C4-2B (cell line): ENCODE measurements at regions not wholly inside any gene's neighbourhood (a gene's known extent, or its start where the extent isn't known, plus 50 kb on each side); places are given as distances from the start of the nearest gene placed in this dataset.
"Not testable (repeated sequence)": the region's sequence is repeated elsewhere in the genome, so short reads cannot be mapped to it uniquely, and the experiment has no call there.

Experiments
- H3K27ac ChIP-seq: fragments of 450-650 bp; 2 replicates; pipeline ENCODE4 v1.5.1; 2017
- ZFX ChIP-seq: fragments of 450-650 bp; IDR thresholded peaks from 2 replicates; pipeline ENCODE4 v1.6.1; 2017
- TF ChIP-seq, protein P1 (sequence below): fragments of 450-650 bp; conservative IDR thresholded peaks from 2 replicates; pipeline ENCODE4 v1.5.1; 2017; ENCODE audit warnings: mild to moderate bottlenecking

DNA sequence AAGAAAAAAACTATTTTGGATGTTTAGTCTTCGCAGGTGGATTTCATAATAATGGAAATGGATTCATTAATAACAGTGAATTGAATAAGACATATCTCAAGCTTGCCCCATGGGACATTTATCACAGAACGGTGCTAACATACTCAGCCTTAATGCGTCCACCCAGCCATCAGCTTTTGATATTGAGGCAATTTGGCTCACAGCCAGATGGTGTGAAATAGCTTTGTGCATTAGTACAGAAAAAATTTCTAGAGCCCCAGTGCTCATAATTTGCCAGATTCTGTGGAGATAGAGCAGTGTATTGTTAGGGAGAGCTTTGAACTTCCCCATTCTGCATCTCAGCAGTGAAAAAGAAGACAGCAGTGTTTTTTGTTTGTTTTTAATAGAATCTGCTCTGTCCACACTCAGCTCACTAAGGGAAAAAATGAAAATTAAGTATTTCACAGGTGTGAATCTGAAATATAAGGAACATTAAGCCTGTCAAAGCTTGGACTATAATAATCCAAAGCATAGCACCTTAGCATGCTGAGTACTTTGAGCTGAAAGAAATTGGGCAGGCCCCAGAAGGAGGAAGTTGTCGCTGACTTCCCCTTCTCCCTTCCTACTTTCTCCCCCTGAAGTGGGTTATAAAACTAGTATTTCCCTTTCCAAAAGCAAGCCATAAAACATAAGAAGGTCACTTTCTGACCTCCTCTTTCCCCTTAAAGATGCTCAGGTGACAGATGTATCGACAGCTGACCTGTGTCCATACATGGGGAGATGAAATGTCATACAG is 295.8 kb downstream of the MAGEB5 start:
- H3K27ac ChIP-seq = no peak overlapping the region
- no peak for TF ChIP-seq ZFX
- TF ChIP-seq, protein P1, sequence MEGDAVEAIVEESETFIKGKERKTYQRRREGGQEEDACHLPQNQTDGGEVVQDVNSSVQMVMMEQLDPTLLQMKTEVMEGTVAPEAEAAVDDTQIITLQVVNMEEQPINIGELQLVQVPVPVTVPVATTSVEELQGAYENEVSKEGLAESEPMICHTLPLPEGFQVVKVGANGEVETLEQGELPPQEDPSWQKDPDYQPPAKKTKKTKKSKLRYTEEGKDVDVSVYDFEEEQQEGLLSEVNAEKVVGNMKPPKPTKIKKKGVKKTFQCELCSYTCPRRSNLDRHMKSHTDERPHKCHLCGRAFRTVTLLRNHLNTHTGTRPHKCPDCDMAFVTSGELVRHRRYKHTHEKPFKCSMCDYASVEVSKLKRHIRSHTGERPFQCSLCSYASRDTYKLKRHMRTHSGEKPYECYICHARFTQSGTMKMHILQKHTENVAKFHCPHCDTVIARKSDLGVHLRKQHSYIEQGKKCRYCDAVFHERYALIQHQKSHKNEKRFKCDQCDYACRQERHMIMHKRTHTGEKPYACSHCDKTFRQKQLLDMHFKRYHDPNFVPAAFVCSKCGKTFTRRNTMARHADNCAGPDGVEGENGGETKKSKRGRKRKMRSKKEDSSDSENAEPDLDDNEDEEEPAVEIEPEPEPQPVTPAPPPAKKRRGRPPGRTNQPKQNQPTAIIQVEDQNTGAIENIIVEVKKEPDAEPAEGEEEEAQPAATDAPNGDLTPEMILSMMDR = no peak

DNA sequence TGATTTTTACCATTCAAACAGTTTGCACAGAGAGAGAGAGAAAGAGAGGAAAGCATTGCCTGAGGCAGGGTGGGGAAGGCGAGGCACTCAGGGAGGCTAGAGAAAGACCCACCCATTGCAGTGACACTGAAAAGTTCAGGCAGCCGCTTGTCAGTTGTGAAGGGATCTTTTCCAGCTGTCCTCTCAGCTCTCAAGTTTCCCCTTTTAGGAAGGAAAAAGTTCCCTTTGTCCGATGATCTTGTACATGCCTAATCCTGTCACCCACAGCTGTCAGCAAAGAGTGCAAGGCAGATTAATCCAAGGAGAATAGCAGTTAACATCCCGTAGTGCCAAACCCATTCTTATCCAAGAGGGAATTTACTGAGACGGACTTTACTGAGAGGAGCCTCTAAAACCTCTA is 255.0 kb downstream of the MAGEB5 start:
- no peak for TF ChIP-seq ZFX
- TF ChIP-seq, protein P1 = no peak
- no peak overlapping the region for H3K27ac ChIP-seq

DNA sequence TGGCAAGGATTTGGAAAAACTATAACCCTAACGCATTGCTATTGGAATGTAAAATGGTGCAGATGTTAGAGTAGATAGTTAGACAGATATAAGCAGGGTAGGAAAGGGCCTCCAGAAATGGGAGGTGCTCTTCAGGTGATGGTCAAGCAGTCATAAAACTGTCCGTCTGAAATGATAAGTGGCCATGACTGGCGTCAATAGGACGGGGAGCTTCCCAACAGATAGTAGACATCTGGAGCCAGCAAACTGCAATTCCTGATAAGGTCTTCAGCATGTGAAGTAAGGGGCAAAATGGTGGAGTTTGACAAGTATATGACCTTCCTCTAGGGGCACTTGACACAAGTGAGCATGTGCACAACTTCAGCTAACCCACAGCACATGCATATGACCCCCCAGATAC is 250.4 kb downstream of the MAGEB5 start:
- TF ChIP-seq ZFX = no peak
- TF ChIP-seq, protein P1 = no peak
- no peak overlapping the region for H3K27ac ChIP-seq

- no peak overlapping the region for H3K27ac ChIP-seq
- TF ChIP-seq, protein P1 = no peak
- no peak for TF ChIP-seq ZFX
Measured at GRCh38 chrX:26445288-26445687, 229.3 kb downstream of the MAGEB5 start.

- not testable (repeated sequence) for H3K27ac ChIP-seq
Measured at GRCh38 chrX:26444417-26444816, 228.4 kb downstream of the MAGEB5 start.

DNA sequence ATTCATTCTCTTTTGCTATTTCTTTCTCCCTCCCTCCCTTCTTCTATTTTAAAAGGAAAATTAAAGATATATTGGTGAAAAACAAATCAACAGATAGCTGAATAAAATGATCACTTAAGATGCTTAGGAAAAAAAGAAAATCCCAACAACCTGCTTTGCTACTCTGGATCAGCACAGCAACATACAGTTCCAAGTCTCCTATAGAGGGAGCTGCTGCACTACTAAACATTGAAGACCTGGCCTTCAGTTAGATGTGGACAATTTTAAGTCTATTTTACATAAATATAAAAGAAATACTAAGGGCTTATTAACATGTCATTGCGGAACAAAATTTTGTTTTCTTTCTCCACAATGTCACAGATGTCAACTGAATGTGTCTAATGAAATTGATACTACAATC is 226.4 kb downstream of the MAGEB5 start:
- no peak overlapping the region for H3K27ac ChIP-seq
- TF ChIP-seq, protein P1 = peak; percentile 64
- TF ChIP-seq ZFX = no peak

- TF ChIP-seq ZFX = no peak
- TF ChIP-seq, protein P1 = no peak
- H3K27ac ChIP-seq = no peak overlapping the region
Measured at GRCh38 chrX:26414534-26414933, 198.6 kb downstream of the MAGEB5 start.

- H3K27ac ChIP-seq = no peak overlapping the region
- TF ChIP-seq, protein P1 = no peak
- no peak for TF ChIP-seq ZFX
Measured at GRCh38 chrX:26411045-26411444, 195.1 kb downstream of the MAGEB5 start.
